ENCODE measurements at regions not wholly inside any gene's neighbourhood (a gene's known extent, or its start where the extent isn't known, plus 50 kb on each side); places are given as distances from the start of the nearest gene placed in this dataset.

DNA sequence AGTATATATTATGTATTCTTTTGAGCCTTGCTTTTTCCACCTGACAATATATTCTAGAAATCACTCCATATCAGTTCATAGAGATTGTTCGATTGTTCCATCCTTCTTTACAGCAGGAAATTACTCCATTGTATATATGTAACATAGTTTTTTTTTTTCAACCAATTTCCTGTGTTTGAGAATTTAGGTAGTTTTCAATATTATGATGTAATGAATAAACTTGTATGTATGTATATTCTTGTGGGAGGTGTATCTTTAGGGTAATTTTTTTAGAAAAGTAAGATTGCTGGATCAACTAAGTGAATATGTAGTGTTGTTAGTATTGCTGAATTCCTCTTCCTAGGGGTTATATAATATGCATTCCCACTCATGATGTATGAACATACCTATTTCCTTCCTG lies 165.9 kb upstream of the PITX1 start:
- no peak for DNase-seq

GRCh38 chr5:135196483-135196882 lies 162.5 kb upstream of the PITX1 start:
- no peak for DNase-seq

DNA sequence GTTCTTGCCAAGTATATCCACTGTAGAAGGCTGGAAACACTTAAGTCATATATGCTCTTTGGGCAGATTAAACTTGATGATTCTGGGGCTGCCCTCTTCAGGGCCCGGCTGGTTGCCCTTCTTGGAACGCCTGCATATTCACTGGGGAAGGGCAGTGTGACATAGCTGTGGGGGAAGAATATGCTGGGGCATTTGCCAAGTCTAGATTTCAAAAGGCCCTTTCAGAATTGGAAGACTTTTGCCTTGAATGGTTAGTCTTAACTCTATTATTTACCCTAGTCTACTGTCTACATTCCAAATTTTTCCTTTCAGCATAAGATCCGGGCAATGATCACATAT lies 161.2 kb upstream of the PITX1 start:
- peak; percentile 18 for DNase-seq

GRCh38 chr5:135194573-135195269 lies 160.7 kb upstream of the PITX1 start:
- no peak for DNase-seq

DNA sequence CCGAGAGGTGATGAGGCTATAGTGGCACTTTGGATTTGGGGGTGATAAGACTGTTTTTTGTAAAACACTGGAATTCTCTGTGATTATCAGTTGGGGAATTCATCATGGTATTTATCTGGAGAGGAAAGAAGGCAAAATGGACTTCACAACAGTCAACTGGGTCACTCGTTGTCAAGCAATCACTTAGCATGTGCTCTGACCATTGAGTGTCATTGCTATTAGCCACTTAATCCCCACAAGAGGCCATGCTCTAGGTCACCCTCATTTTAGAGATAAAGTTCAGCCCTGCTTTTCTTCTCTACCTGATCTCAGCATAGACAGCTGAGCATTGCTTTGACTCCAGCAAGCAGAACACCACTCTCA lies 160.1 kb upstream of the PITX1 start:
- DNase-seq: no peak

DNA sequence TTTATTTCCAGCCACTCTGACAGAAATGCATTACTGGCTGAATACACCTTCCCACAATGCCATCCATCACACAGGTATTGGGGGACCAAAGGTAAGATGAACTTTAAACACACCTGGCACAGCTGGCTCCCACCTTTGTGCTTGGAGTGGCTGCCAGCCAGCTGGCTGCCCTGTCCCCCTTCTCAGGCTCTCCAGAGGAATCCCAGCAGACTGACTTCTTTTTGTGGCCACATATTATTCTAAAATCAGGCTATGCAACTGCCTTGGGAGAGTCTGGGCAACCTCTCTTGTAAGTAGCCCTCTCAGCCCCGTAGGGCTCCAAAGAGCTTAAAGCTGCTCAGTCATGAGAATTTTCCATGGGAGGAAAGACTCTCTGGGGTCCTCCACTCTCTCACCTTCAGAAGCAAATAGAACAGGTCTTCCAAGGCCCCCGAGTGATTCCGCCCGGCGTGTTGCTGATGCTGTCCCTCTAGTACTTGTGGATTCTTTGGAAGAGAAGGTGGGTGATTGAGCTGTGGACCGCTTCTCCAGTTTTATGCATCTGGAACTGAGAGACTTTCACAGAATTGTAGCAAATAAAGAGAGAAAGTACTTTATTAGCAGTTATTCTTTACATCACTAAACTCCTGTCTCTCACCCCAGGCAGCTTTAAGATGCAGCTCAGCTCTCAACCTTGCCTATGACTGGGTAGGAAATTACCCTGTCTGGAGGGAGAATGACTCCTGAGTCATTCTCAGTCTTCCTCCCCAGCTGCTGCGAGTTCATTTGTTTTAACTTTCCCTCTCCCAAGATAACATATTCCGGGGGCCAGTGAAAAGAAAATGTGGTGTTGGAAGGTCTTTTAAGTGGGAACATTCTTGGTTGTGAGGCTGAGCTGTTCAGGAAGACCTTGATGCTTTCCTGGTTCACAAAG lies 159.4 kb upstream of the PITX1 start:
- DNase-seq: no peak

GRCh38 chr5:135192351-135192750 lies 158.3 kb upstream of the PITX1 start:
- no peak for DNase-seq

DNA sequence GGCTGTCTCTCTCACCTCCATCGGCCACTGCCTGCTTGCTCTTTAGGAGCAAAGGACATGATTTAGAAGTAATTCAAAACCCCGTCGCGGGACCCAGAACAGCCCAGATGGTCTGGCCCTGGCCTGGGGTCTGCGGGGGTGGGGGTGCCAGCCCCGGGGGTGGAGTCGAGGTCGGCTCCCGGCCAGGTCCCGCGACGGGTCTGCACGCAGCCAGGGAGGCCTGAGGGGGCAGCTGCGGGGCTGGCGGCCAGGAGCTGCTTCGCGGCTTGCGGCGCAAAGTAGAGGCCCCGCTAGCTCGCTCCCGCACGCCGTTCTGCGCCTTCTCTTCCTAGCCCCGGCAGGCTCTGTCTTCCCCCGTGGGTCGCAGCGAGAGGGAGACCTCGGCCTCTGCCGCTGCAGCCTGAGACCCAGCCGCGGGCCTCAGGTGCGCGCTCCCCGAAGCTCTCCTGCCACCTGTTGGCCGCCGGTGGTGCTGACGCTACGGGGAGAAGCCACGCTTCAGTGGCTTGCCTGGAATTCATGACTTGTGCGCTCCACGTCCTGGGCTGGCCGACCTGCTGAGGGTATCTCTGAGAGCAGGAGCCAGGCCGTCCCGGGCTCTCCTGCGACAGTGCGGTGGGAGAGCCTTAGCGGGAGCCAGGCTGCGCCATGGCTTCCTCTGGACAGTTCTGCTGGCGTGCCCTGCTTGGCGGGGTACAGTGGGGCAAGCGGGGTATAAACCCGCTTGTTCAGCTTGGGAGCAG lies 157.2 kb upstream of the PITX1 start:
- peak; percentile 25 for DNase-seq

DNA sequence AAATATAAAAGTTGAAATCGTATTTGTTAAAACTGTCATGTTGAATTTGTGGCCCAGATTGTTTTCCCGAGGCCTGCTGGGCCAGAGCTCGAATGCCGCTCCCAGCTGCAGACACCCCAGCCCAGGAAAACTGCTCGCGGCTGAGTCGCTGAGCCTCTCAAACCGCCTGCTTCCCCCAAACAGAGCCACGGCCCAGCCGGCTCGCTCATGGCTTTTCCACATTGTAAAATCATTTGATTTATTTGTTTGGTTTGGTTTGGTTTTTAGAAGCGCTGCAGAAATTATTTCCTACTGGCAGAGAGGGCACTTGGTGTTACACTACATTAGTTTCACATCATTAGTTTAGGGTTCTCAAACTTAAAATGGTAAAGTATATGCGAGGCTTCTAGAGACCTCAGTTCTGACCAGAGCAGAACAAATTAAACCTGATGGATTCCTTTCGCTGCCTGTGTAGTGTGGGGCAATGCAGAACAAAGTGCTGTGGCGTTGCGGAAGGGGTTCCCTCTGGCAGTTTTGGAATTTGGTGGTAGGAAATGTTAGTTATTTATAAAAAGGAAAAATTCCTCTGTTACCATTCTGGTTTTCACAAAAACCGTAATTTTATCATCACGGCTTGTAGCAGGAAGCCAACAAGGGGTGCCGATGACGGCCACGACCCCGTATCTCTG lies 156.5 kb upstream of the PITX1 start:
- no peak for DNase-seq

DNA sequence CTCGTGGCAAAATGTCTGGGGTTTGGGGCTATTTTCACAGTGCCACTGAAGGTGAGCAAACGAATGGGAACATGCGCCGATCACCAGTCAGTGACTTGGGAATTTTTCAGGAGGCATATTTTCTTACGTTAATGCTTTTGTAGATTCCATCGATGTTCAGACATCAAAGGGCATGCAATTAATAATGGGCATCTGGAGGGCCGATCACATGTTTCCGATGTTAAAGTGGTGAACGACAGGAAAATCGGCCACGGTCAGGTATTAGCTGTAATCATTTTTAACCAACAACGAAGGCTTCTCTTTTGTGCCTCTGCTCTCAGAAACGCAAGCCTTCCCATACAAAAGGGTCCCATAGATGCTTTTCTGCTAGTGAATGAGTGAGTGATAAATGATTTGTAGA lies 155.0 kb upstream of the PITX1 start:
- no peak for DNase-seq

- DNase-seq: no peak
Measured at GRCh38 chr5:135188233-135188914, 154.3 kb upstream of the PITX1 start.

DNA sequence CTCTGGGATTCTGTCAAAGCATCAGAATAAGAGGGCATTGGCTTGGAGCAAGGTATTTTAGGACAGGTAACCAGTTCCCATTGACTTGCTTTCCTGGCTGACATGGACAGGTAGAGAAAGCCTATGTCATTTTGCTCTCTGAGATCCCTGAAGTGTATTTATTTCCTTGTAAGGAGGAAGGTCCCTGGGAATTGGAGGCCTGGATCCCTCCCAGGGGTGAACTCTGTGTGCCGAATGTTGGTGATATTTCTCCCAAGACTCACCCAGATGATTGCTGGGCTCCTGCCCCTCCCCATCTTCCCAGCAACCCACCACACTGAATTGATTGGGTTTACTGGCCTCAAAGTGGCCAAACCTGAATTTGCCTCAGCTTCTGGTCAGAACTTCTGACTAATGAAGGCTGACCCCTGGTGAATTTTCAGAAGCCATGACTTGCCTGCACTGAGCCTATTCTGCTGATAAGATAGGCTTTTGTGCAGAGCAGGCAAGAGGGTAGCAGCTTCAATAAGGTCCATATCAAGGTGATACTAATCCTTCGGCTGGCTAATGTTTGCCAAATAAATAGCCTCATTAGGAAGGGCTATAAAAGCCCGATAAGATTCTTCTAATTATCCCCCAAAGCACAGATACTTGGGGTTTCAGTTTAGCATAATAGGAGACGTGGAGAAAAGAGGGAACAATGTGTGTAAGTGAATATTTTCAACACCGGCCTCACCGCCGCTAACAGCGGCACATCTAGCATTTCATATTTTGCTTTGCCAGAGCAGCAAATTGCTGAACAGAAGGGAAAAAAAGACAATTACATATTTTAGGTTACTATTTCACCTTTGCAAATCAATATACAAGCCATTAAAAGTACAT lies 152.9 kb upstream of the PITX1 start:
- no peak for DNase-seq

GRCh38 chr5:135185481-135186065 lies 151.5 kb upstream of the PITX1 start:
- DNase-seq: no peak

DNA sequence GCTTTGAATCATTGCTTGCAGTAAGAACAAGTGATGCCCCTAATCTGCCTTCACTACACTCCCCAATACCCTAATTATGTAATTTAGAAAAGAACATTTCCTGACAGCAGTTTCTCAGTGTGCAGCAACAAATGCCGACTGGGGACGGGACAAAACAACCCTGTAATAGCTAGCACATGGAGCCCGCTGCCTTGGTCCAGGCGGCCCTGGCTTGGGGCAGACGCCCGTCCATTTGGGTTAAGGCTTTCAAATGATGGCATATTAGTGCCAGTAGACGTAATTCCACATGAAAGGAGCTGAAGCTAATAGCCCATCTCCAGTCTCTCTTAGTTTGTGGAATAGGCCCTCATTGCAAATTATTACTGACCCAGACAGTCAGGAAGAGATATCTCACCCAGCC lies 150.6 kb upstream of the PITX1 start:
- no peak for DNase-seq

GRCh38 chr5:135183464-135183863 lies 149.4 kb upstream of the PITX1 start:
- DNase-seq: no peak

DNA sequence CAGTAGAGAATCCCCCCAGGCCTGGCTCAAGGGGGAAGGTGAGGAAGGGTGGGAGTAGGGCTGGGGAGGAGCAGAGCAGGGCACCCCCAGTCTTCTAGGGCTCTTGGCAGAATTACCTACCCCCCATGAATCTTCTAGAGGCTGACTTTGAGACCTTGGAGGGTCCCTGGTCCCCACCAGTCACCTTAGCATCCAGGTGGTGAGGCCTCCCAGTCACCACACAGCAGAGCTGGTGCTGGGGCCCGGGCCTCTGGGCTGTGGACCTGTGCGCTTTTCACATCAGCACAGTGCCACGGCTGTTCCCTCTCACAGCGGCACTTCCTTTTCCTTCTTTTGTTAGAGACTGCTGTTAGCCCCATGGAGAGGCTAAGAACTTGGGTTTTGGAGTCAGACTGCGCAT lies 148.6 kb upstream of the PITX1 start:
- no peak for DNase-seq

- no peak for DNase-seq
Measured at GRCh38 chr5:135181653-135182052, 147.6 kb upstream of the PITX1 start.

DNA sequence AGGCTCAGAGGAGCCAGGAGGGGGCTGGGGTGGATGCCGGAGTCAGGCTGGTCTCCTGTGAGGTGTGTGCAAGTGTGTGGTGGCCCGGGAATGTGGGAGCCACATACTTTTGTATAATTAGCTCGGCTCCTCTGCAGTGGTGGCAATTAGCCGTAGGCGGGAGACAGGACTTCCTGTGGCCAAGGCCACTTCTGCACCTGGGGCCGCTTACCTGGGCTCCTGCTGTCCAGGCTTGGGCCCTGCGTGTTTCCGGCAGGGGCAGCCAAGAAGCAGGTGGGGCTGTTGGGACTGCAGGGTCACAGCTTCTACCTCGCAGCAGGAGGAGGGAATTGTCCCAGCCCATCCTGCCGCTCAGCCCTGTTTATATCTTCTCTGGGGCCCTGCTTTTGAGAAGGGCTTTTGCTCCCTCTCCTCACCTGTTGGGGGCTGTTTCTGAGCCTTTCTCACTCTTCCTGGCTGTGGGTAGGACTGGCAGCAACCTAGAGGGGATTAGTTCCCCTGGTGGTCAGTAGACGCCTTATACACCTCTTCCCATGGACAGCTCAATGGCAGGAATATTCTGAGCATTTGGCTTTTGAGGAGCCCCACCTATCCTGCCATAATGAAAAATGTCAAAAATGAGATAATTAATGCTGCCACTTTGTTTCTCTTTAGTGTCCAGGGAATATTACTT lies 145.4 kb upstream of the PITX1 start:
- DNase-seq: no peak

DNA sequence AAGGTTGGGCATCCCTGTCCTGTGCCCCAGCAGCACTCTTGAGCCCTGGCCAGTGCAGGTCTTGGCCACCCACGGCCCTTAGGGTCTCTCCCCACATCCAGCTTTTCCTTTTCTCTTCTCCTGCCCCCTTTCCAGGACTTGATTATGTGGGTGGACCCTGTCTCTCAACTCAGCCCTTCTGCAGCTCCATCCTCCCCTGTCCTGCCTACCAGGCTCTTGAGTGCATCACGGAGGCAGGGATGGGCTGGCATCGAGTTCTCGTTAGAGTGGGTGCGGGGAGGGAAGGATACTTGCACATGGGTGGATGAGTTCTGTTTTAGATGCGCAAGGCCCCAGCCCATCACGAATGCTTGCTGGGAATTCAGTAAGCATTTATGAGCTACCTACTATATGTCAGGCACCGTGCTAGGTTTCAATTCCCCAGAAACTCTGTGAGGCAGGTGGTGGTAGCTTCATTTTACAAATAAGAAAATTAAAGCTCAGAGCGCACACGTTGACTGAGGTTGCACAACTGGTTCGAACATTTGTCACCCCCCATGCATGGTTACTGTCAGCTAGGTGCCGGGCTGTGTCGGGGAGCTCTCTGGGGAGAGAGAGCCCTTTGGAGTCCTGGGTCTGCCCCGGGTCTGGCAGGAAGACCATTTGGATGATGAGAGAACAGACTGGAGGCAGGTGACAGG lies 144.6 kb upstream of the PITX1 start:
- no peak for DNase-seq

DNA sequence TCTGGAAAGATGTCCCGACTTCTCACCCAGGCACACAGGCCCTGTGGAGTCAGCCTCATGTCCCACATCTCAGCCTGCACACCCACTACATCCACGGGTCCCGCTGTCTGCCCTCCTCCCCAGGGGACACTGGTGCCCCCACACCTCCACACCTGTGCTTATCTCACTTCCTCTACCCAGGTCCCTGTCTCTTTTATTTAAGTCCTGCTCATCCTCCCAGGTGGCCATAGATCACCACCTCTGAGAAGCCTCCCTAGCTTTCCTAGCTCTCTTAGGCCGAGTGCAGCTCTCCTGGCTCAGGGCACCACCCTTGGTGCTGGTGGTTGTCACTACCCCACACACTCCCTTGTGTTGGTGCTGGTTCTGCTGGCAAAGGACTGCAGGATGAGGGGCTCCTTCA lies 143.6 kb upstream of the PITX1 start:
- DNase-seq: no peak
